Breast epithelium (tissue), 4 donors: ENCODE measurements at regions not wholly inside any gene's neighbourhood (a gene's known extent, or its start where the extent isn't known, plus 50 kb on each side); places are given as distances from the start of the nearest gene placed in this dataset.

ENCODE experiments used
- DNase-seq, 2 donors: peaks; one replicate each; pipeline ENCODE4 v3.0.0-alpha.2; 2019; ENCODE audit warnings: low spot score in 2 of 2
- H3K27ac ChIP-seq, 2 donors: fragments of 200-600 bp; sonication (generic) in 1 of 2; one replicate each; pipeline ENCODE4 v1.5.1; 2016 to 2019; ENCODE audit warnings: mild to moderate bottlenecking in 1 of 2
- H3K27me3 ChIP-seq, 2 donors: fragments of 200-600 bp; sonication (generic) in 1 of 2; one replicate each; pipeline versions ENCODE4 v1.5.1 to v1.6.0; 2017 to 2019; ENCODE audit warnings: control low read depth in 1 of 2, mild to moderate bottlenecking in 1 of 2
- H3K36me3 ChIP-seq: fragments of 200-600 bp; one replicate; pipeline ENCODE4 v1.5.1; 2019
- H3K4me1 ChIP-seq, 2 donors: fragments of 200-600 bp; sonication (generic); one replicate each; pipeline ENCODE4 v1.5.1; 2016 to 2019; ENCODE audit warnings: control low read depth in 1 of 2
- H3K4me3 ChIP-seq, 3 donors: fragments of 200-600 bp; sonication (generic); 1 replicate in 2 of 3; 2 replicates in 1 of 3; pipeline ENCODE4 v1.5.1; 2016 to 2019; ENCODE audit warnings: mild to moderate bottlenecking in 3 of 3, moderate library complexity in 2 of 3
- H3K9me3 ChIP-seq, 2 donors: fragments of 200-600 bp; sonication (generic) in 1 of 2; one replicate each; pipeline ENCODE4 v1.5.1; 2016 to 2019; ENCODE audit warnings: control low read depth in 1 of 2
- POLR2A ChIP-seq: fragments of 450-650 bp; IDR thresholded peaks from one replicate; pipeline ENCODE4 v1.6.1; 2016; ENCODE audit warnings: antibody characterized with exemption, mild to moderate bottlenecking, moderate library complexity
- POLR2AphosphoS5 ChIP-seq, 3 donors: sonication (generic); formaldehyde crosslinking; IDR thresholded peaks; one replicate each; pipeline ENCODE4 v1.6.1; 2017; ENCODE audit warnings: antibody characterized with exemption in 3 of 3
- intact Hi-C: fragments of 100-400 bp; cut with DNase I; formaldehyde crosslinking; loops from one replicate; pipeline ENCODE4 v1.15.1; 2023; ENCODE audit warnings: low total_unique reads
- TF ChIP-seq, protein P1 (sequence below), 3 donors: fragments of 450-650 bp; IDR thresholded peaks; one replicate each; pipeline ENCODE4 v1.5.1; 2016 to 2017; ENCODE audit warnings: antibody characterized with exemption in 3 of 3, mild to moderate bottlenecking in 3 of 3, moderate library complexity in 3 of 3

GRCh38 chr12:47317175-47317915 is 237.6 kb upstream of the AMIGO2 start:
- no peaks in the 10 kb centered on the region for H3K4me1 ChIP-seq
- intact Hi-C loops: no loop called here
- no peak for TF ChIP-seq POLR2AphosphoS5 (IDR thresholded peaks at IDR 0.05)
- TF ChIP-seq, protein P1, sequence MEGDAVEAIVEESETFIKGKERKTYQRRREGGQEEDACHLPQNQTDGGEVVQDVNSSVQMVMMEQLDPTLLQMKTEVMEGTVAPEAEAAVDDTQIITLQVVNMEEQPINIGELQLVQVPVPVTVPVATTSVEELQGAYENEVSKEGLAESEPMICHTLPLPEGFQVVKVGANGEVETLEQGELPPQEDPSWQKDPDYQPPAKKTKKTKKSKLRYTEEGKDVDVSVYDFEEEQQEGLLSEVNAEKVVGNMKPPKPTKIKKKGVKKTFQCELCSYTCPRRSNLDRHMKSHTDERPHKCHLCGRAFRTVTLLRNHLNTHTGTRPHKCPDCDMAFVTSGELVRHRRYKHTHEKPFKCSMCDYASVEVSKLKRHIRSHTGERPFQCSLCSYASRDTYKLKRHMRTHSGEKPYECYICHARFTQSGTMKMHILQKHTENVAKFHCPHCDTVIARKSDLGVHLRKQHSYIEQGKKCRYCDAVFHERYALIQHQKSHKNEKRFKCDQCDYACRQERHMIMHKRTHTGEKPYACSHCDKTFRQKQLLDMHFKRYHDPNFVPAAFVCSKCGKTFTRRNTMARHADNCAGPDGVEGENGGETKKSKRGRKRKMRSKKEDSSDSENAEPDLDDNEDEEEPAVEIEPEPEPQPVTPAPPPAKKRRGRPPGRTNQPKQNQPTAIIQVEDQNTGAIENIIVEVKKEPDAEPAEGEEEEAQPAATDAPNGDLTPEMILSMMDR (IDR thresholded peaks at IDR 0.05): no peak
- TF ChIP-seq POLR2A: no peak
- no peak for DNase-seq
- H3K4me3 ChIP-seq: no peak overlapping the region
- H3K27me3 ChIP-seq: no peaks in the 10 kb centered on the region
- H3K27ac ChIP-seq: no peak overlapping the region
- no peaks in the 10 kb centered on the region for H3K36me3 ChIP-seq
- peaks cover 0 to 3% of the 10 kb centered on the region in 2 donors for H3K9me3 ChIP-seq

DNA sequence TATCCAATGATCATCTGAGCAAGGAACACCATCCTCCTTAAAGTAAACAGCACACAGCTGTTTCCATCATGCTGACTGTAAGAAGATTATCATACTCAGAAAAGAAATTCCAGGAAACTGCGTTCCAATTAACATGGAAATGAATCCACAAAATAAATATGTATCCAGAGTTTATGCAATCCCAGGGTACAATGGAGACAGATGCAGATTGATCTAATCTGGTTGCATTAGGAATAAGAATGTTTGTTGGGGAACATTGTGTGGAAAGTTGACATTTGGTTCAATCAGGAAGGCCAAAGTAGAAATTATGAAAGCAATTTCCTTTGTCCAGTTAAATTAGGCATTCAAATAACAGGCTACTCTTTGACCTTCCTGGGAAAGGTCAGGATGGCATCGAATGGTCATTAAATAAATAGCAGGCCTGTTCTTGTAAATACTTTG is 236.9 kb upstream of the AMIGO2 start:
- H3K27ac ChIP-seq: no peak overlapping the region

GRCh38 chr12:47314996-47315395 is 235.2 kb upstream of the AMIGO2 start:
- intact Hi-C loops: no loop called here

More for the DNA sequence above, 236.9 kb upstream of the AMIGO2 start:
- Histone ChIP-seq H3K36me3 (no peaks in the 10 kb centered on the region), H3K27me3 (no peaks in the 10 kb centered on the region), H3K4me3 (no peak overlapping the region), H3K9me3 (peaks cover 0 to 3% of the 10 kb centered on the region in 2 donors), H3K4me1 (no peaks in the 10 kb centered on the region)
- intact Hi-C loops: no loop called here
- TF ChIP-seq POLR2AphosphoS5 (IDR thresholded peaks at IDR 0.05): no peak
- TF ChIP-seq, protein P1 (IDR thresholded peaks at IDR 0.05): no peak
- no peak for TF ChIP-seq POLR2A
- no peak for DNase-seq

DNA sequence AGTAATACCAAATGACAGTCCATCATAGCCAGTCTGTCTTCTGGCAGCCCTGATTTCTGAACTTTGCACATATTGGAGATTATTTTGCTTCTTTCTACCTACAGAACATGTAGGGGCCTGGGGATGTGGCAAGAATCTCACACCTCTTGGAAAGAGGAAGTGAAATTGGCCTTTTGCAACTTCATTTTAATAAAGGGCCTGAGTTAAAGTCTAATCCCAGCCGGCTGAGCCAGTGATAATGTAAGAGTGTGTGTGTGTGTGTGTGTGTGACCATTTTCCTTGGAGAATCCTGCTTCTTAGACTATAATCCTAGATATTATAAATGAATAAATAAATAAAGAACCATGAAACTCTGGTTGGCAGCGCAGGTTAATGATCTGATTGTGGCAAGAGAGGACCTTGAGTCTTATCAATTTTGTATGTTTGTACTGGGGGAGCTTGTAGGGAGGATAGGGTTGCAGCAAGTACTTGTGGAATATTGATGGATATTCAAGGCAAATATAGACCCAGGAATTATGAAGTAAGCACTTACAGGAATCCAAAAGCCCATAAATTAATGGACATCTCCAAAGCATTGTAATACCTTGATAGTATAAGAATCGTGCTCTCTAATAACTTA is 233.2 kb upstream of the AMIGO2 start:
- no peak overlapping the region for H3K27ac ChIP-seq
- intact Hi-C loops: no loop called here
- no peak for DNase-seq
- H3K4me3 ChIP-seq: no peak overlapping the region
- TF ChIP-seq POLR2AphosphoS5 (IDR thresholded peaks at IDR 0.05) (no peak), POLR2A (no peak)
- TF ChIP-seq, protein P1 (IDR thresholded peaks at IDR 0.05): no peak
- H3K36me3 ChIP-seq: no peaks in the 10 kb centered on the region
- H3K4me1 ChIP-seq: no peaks in the 10 kb centered on the region
- no peaks in the 10 kb centered on the region for H3K9me3 ChIP-seq
- no peaks in the 10 kb centered on the region for H3K27me3 ChIP-seq

More at GRCh38 chr12:47314996-47315395, 235.2 kb upstream of the AMIGO2 start:
- Histone ChIP-seq H3K27ac (no peak overlapping the region), H3K4me3 (no peak overlapping the region), H3K4me1 (no peaks in the 10 kb centered on the region), H3K9me3 (no peaks in the 10 kb centered on the region), H3K27me3 (no peaks in the 10 kb centered on the region), H3K36me3 (no peaks in the 10 kb centered on the region)
- DNase-seq: no peak
- TF ChIP-seq, protein P1 (IDR thresholded peaks at IDR 0.05): no peak
- TF ChIP-seq POLR2A: no peak
- no peak for TF ChIP-seq POLR2AphosphoS5 (IDR thresholded peaks at IDR 0.05)

DNA sequence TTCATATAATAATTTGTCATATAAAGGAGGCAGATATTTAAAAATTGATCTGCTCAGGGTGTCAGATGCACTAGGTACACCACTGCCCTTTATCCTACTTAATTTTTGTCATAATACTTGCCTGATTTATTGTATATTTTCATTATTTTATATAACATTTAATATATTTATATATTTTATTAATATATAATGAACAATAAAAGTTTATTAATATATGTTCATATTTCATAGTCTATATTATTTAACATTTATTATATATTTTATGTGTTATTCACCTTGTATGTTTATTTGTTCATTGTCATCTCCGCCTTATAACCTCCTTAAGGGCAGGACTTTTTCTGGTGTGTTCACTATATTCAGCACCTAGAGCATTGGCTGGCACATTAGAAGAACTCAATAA is 232.4 kb upstream of the AMIGO2 start:
- no peaks in the 10 kb centered on the region for H3K9me3 ChIP-seq
- no peak for DNase-seq
- H3K4me3 ChIP-seq: no peak overlapping the region
- no peaks in the 10 kb centered on the region for H3K36me3 ChIP-seq
- H3K4me1 ChIP-seq: no peaks in the 10 kb centered on the region
- TF ChIP-seq POLR2AphosphoS5 (IDR thresholded peaks at IDR 0.05): no peak
- TF ChIP-seq, protein P1 (IDR thresholded peaks at IDR 0.05): no peak
- TF ChIP-seq POLR2A: no peak
- no peak overlapping the region for H3K27ac ChIP-seq
- intact Hi-C loops: no loop called here
- H3K27me3 ChIP-seq: no peaks in the 10 kb centered on the region
